IPS-15b (cell line): ENCODE measurements at regions not wholly inside any gene's neighbourhood (a gene's known extent, or its start where the extent isn't known, plus 50 kb on each side); places are given as distances from the start of the nearest gene placed in this dataset.

ENCODE experiments used
- H3K27me3 ChIP-seq: one replicate; pipeline ENCODE4 v1.6.1; 2013; ENCODE audit warnings: low read length; ENCODE audit not compliant: control insufficient read depth, insufficient read depth
- H3K36me3 ChIP-seq: one replicate; pipeline ENCODE4 v1.6.1; 2013; ENCODE audit warnings: low read length; ENCODE audit not compliant: control insufficient read depth, insufficient read depth
- H3K4me1 ChIP-seq: one replicate; pipeline ENCODE4 v1.6.1; 2013; ENCODE audit warnings: mild to moderate bottlenecking, low read length; ENCODE audit not compliant: control insufficient read depth, insufficient read depth
- H3K4me3 ChIP-seq: one replicate; pipeline ENCODE4 v1.5.1; 2013; ENCODE audit warnings: low read depth, low read length
- H3K9ac ChIP-seq: one replicate; pipeline ENCODE4 v1.6.1; 2013; ENCODE audit warnings: low read depth, mild to moderate bottlenecking, low read length
- H3K9me3 ChIP-seq: one replicate; pipeline ENCODE4 v1.6.1; 2013; ENCODE audit warnings: mild to moderate bottlenecking, low read length; ENCODE audit not compliant: control insufficient read depth, insufficient read depth

GRCh38 chr11:113567867-113568544 is 92.8 kb upstream of the DRD2 start:
- Histone ChIP-seq H3K36me3 (no peaks in the 10 kb centered on the region), H3K4me1 (peaks cover 14% of the 10 kb centered on the region), H3K9ac (no peak overlapping the region), H3K4me3 (no peak overlapping the region), H3K9me3 (no peaks in the 10 kb centered on the region), H3K27me3 (no peaks in the 10 kb centered on the region)

- H3K4me1 ChIP-seq, result peaks cover 14% of the 10 kb centered on the region
- no peak overlapping the region for H3K9ac ChIP-seq
- no peaks in the 10 kb centered on the region for H3K36me3 ChIP-seq
- H3K4me3 ChIP-seq, result no peak overlapping the region
- no peaks in the 10 kb centered on the region for H3K27me3 ChIP-seq
- H3K9me3 ChIP-seq, result no peaks in the 10 kb centered on the region
These were observed 91.9 kb upstream of the DRD2 start for GRCh38 chr11:113567097-113567496.

- Histone ChIP-seq H3K9me3 (no peaks in the 10 kb centered on the region), H3K27me3 (no peaks in the 10 kb centered on the region), H3K36me3 (no peaks in the 10 kb centered on the region), H3K4me1 (peaks cover 16% of the 10 kb centered on the region), H3K9ac (no peak overlapping the region), H3K4me3 (no peak overlapping the region)
These were observed 89.4 kb upstream of the DRD2 start for GRCh38 chr11:113564527-113565130.

DNA sequence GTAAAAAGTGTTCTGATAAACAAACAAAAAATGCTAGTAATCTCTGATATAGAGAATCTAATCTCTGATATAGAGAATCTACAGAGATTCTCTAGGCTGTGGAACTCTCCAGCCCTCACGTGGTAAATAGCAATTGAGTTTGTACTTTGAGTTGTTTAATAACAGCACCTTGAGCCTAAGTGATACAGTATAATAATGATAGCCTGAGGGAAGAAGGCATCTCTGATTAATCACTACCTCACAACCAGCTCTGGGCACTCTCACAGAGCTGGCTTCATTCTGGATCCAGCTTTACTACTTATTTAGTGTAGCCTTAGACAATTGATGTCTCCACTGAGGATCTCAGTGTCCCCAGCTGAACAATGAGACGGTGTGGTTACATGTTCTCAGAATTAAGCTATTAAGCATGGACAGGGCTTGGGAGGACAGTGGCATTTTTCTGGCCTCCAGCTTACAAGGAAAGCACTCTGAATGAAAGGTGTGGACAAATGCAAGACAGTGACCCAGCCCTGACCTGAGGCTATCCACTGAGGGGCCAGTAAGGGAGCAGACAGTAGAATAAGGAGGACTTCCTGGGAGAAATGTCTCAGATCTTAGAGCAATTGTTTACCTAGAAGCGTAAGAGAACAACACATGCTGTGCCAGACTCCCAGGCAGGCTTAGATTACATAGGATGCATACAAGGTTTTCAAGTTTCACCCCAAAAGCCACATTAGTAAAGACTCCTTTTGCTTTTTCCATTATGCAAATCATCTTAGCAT is 88.7 kb upstream of the DRD2 start:
- no peak overlapping the region for H3K9ac ChIP-seq
- no peak overlapping the region for H3K4me3 ChIP-seq
- H3K36me3 ChIP-seq, result no peaks in the 10 kb centered on the region
- H3K9me3 ChIP-seq, result no peaks in the 10 kb centered on the region
- no peaks in the 10 kb centered on the region for H3K27me3 ChIP-seq
- H3K4me1 ChIP-seq, result peaks cover 16% of the 10 kb centered on the region

- H3K9ac ChIP-seq, result no peak overlapping the region
- no peaks in the 10 kb centered on the region for H3K9me3 ChIP-seq
- H3K4me3 ChIP-seq, result no peak overlapping the region
- H3K36me3 ChIP-seq, result no peaks in the 10 kb centered on the region
- H3K4me1 ChIP-seq, result peaks cover 14% of the 10 kb centered on the region
- H3K27me3 ChIP-seq, result no peaks in the 10 kb centered on the region
These were observed 87.8 kb upstream of the DRD2 start for GRCh38 chr11:113562981-113563461.

DNA sequence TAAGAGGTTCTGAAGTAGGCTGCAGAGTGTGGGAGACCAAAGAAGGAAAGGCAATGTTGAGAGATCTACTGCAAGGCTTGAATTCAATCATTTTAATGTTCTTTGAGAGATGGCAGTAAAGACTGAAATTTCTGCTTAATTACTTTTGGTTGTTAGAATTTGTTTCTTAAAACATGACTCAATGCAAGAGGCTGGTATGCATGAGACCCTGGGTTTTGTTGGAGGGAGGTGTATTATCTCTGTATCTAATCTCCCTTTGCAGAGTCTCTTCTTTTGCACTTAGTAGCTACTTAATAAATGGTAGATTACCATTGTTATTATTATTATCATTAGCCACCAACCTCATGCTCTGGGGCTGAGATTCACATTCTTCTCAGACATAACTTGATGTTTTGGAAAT is 87.4 kb upstream of the DRD2 start:
- Histone ChIP-seq H3K9me3 (no peaks in the 10 kb centered on the region), H3K4me3 (no peak overlapping the region), H3K27me3 (no peaks in the 10 kb centered on the region), H3K9ac (no peak overlapping the region), H3K4me1 (peaks cover 13% of the 10 kb centered on the region), H3K36me3 (no peaks in the 10 kb centered on the region)

GRCh38 chr11:113557926-113558325 is 82.7 kb upstream of the DRD2 start:
- no peaks in the 10 kb centered on the region for H3K36me3 ChIP-seq
- no peaks in the 10 kb centered on the region for H3K27me3 ChIP-seq
- no peak overlapping the region for H3K4me3 ChIP-seq
- no peak overlapping the region for H3K9ac ChIP-seq
- peaks cover 9% of the 10 kb centered on the region for H3K4me1 ChIP-seq
- no peaks in the 10 kb centered on the region for H3K9me3 ChIP-seq

DNA sequence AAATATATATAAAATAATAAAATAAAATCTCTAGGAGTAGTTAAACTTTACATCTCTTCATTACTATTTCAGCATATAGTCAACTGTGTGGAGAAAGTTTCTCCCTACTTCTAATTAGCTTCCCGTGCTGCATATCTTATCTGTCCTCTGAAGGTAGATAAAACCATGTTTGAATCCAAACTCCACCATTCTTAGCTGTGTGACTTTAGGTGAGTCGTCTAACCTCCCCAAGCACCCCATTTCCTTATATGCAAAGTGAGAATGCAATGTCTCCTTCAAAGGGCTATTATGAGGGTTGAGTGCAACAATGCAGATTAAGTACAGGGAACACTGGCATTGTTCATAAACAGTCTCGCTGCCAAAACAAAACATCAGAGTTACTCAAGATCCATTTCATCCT is 80.8 kb upstream of the DRD2 start:
- Histone ChIP-seq H3K9me3 (no peaks in the 10 kb centered on the region), H3K4me1 (peaks cover 9% of the 10 kb centered on the region), H3K27me3 (no peaks in the 10 kb centered on the region), H3K4me3 (no peak overlapping the region), H3K36me3 (no peaks in the 10 kb centered on the region), H3K9ac (no peak overlapping the region)

DNA sequence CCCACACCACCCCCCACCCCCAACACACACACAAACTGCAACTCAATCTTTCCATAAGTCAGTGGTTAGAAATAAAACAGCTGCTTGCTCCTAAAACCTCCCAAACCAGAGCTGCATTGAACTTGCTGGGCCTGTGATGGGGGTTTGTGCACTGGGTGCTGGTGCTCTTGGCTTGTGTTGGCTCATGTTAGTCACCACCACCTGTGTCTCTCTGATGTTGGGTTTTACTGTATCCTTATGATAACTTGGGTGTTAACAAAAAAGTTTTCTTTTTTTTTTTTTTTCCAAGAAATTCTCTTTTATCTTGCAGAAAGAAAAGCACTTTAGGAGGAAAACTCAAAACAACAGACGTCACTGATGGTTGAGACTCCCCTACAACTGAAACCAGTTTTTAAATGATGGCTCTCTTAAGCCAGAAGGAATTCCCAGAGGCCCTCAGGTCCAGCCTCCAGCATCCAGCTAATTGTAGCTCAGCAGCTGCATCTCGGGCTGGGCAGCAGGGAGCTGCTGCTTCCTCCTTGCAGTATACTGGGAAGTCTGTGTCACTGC is 79.9 kb upstream of the DRD2 start:
- Histone ChIP-seq H3K4me3 (no peak overlapping the region), H3K27me3 (no peaks in the 10 kb centered on the region), H3K9ac (no peak overlapping the region), H3K9me3 (no peaks in the 10 kb centered on the region), H3K4me1 (peaks cover 9% of the 10 kb centered on the region), H3K36me3 (no peaks in the 10 kb centered on the region)

GRCh38 chr11:113554526-113554925 is 79.3 kb upstream of the DRD2 start:
- no peaks in the 10 kb centered on the region for H3K27me3 ChIP-seq
- H3K4me3 ChIP-seq, result no peak overlapping the region
- no peaks in the 10 kb centered on the region for H3K36me3 ChIP-seq
- H3K4me1 ChIP-seq, result peaks cover 9% of the 10 kb centered on the region
- no peak overlapping the region for H3K9ac ChIP-seq
- H3K9me3 ChIP-seq, result no peaks in the 10 kb centered on the region

- Histone ChIP-seq H3K36me3 (no peaks in the 10 kb centered on the region), H3K4me3 (no peak overlapping the region), H3K27me3 (no peaks in the 10 kb centered on the region), H3K4me1 (peaks cover 9% of the 10 kb centered on the region), H3K9ac (no peak overlapping the region), H3K9me3 (no peaks in the 10 kb centered on the region)
These were observed 78.7 kb upstream of the DRD2 start for GRCh38 chr11:113553915-113554314.
